ENCODE measurements at regions not wholly inside any gene's neighbourhood (a gene's known extent, or its start where the extent isn't known, plus 50 kb on each side); places are given as distances from the start of the nearest gene placed in this dataset.
A peak's percentile ranks its signal among the peaks of the same experiment; 100 is the strongest.

DNA sequence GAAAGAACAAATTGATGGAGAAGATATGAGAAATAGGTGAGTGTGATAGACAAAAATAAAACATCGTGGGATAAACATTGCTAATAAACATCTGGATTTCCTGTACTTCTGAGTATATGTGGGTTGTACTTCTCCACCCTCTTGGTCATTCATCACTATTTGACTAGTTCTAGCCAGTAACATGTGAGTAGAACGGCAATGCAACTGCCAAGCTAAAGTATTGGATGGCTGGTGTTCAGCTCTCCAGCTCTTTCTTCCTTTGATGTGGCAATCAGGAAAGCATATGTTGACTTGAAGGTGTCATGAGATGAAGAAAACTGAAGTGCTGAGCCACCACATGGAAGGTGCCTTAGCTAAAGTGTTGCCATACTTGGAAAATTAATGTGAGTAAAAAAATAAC, 144.9 kb downstream of the SCG2 start:
- FAIRE-seq (peak; percentile 20), DNase-seq (ENCODE audit: low read depth, low spot score) (no peak)
- Histone ChIP-seq H3K36me3 (ENCODE audit: control insufficient read depth in 2 of 2, extremely low read depth in 1 of 2, insufficient read depth in 2 of 2, low read length in 2 of 2) (no peaks in the 10 kb centered on the region), H3K4me3 (ENCODE audit: control insufficient read depth in 2 of 3, extremely low read depth in 1 of 3, insufficient read depth in 2 of 3, low read depth in 1 of 3, low read length in 3 of 3) (no peak overlapping the region), H3K27ac (ENCODE audit: control insufficient read depth, insufficient read depth, low read length) (no peak overlapping the region), H3K9me3 (ENCODE audit: control insufficient read depth, low read depth, low read length) (peaks cover 2% of the 10 kb centered on the region), H3K9ac (ENCODE audit: control insufficient read depth, extremely low read depth, insufficient read depth, low read length) (no peak overlapping the region), H3K27me3 (ENCODE audit: control insufficient read depth, extremely low read depth, insufficient read depth, low read length) (no peaks in the 10 kb centered on the region), H4K20me1 (ENCODE audit: control insufficient read depth, extremely low read depth, insufficient read depth, low read length) (no peaks in the 10 kb centered on the region), H3K4me2 (ENCODE audit: control insufficient read depth, extremely low read depth, insufficient read depth, low read depth, low read length) (no peak overlapping the region), H3K79me2 (ENCODE audit: control insufficient read depth, insufficient read depth, low read length) (no peaks in the 10 kb centered on the region), H2AFZ (ENCODE audit: control insufficient read depth, low read length) (no peak overlapping the region), H3K4me1 (ENCODE audit: control insufficient read depth, extremely low read depth, insufficient read depth, low read length) (peaks cover 13% of the 10 kb centered on the region), H3K9me1 (ENCODE audit: control insufficient read depth, extremely low read depth, insufficient read depth, low read length) (no peaks in the 10 kb centered on the region)
- TF ChIP-seq, protein P1, sequence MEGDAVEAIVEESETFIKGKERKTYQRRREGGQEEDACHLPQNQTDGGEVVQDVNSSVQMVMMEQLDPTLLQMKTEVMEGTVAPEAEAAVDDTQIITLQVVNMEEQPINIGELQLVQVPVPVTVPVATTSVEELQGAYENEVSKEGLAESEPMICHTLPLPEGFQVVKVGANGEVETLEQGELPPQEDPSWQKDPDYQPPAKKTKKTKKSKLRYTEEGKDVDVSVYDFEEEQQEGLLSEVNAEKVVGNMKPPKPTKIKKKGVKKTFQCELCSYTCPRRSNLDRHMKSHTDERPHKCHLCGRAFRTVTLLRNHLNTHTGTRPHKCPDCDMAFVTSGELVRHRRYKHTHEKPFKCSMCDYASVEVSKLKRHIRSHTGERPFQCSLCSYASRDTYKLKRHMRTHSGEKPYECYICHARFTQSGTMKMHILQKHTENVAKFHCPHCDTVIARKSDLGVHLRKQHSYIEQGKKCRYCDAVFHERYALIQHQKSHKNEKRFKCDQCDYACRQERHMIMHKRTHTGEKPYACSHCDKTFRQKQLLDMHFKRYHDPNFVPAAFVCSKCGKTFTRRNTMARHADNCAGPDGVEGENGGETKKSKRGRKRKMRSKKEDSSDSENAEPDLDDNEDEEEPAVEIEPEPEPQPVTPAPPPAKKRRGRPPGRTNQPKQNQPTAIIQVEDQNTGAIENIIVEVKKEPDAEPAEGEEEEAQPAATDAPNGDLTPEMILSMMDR (optimal IDR thresholded peaks at IDR 0.05 in 1 of 3, IDR thresholded peaks at IDR 0.05 in 1 of 3, conservative IDR thresholded peaks at IDR 0.05 in 1 of 3; ENCODE audit: extremely low read depth in 1 of 3, insufficient read depth in 2 of 3, low read length in 3 of 3), result no peak
- TF ChIP-seq EZH2 (IDR thresholded peaks at IDR 0.05; ENCODE audit: low read length), result no peak
- dilution Hi-C loops (cut with MboI; ENCODE audit: extremely low pct_ligation_motif_present, low sequenced_read_pairs), result no loop called here

DNA sequence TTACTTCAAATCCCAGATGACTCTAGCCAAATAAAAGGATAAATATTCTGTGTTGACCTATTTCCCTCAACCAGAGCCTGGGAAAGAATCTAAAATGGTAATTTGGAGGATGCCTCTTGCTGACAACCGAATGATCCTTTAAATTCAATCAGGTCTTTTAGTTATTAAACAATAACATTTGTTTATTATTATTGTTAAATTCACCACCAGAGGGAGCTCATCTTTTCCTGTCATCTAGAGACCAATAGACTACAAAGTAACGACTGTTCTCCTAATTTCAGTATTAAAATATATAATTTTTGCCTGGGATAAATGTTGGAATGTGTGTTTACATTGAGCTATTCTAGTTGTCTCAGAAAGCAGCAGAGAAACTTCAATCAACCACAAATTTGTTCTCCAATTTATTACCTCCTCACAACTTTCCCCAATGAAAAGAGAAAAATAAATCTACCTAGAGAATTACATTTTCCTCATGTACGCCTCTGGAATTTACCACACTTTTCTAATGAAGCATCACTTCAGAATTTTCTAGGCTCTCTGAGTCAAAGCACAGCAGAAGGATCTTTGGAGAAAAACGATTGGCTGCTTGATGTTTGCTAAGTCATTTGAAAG, 142.7 kb downstream of the SCG2 start:
- dilution Hi-C loops (cut with MboI; ENCODE audit: extremely low pct_ligation_motif_present, low sequenced_read_pairs), result no loop called here
- Histone ChIP-seq H3K4me1 (ENCODE audit: control insufficient read depth, extremely low read depth, insufficient read depth, low read length) (peaks cover 13% of the 10 kb centered on the region), H3K36me3 (ENCODE audit: control insufficient read depth in 2 of 2, extremely low read depth in 1 of 2, insufficient read depth in 2 of 2, low read length in 2 of 2) (no peaks in the 10 kb centered on the region), H3K9me3 (ENCODE audit: control insufficient read depth, low read depth, low read length) (peaks cover 2% of the 10 kb centered on the region), H3K27ac (ENCODE audit: control insufficient read depth, insufficient read depth, low read length) (no peak overlapping the region), H3K4me3 (ENCODE audit: control insufficient read depth in 2 of 3, extremely low read depth in 1 of 3, insufficient read depth in 2 of 3, low read depth in 1 of 3, low read length in 3 of 3) (no peak overlapping the region), H4K20me1 (ENCODE audit: control insufficient read depth, extremely low read depth, insufficient read depth, low read length) (no peaks in the 10 kb centered on the region), H3K79me2 (ENCODE audit: control insufficient read depth, insufficient read depth, low read length) (no peaks in the 10 kb centered on the region), H2AFZ (ENCODE audit: control insufficient read depth, low read length) (no peak overlapping the region), H3K4me2 (ENCODE audit: control insufficient read depth, extremely low read depth, insufficient read depth, low read depth, low read length) (no peak overlapping the region), H3K27me3 (ENCODE audit: control insufficient read depth, extremely low read depth, insufficient read depth, low read length) (no peaks in the 10 kb centered on the region), H3K9me1 (ENCODE audit: control insufficient read depth, extremely low read depth, insufficient read depth, low read length) (no peaks in the 10 kb centered on the region), H3K9ac (ENCODE audit: control insufficient read depth, extremely low read depth, insufficient read depth, low read length) (no peak overlapping the region)
- FAIRE-seq (no peak), DNase-seq (ENCODE audit: low read depth, low spot score) (no peak)
- no peak for TF ChIP-seq EZH2 (IDR thresholded peaks at IDR 0.05; ENCODE audit: low read length)
- TF ChIP-seq, protein P1 (optimal IDR thresholded peaks at IDR 0.05 in 1 of 3, IDR thresholded peaks at IDR 0.05 in 1 of 3, conservative IDR thresholded peaks at IDR 0.05 in 1 of 3; ENCODE audit: extremely low read depth in 1 of 3, insufficient read depth in 2 of 3, low read length in 3 of 3), result peak in 2 of 3 experiments; percentile 8 to 22

Data from keratinocyte (primary cell).